ENCODE measurements at regions not wholly inside any gene's neighbourhood (a gene's known extent, or its start where the extent isn't known, plus 50 kb on each side); places are given as distances from the start of the nearest gene placed in this dataset.

DNA sequence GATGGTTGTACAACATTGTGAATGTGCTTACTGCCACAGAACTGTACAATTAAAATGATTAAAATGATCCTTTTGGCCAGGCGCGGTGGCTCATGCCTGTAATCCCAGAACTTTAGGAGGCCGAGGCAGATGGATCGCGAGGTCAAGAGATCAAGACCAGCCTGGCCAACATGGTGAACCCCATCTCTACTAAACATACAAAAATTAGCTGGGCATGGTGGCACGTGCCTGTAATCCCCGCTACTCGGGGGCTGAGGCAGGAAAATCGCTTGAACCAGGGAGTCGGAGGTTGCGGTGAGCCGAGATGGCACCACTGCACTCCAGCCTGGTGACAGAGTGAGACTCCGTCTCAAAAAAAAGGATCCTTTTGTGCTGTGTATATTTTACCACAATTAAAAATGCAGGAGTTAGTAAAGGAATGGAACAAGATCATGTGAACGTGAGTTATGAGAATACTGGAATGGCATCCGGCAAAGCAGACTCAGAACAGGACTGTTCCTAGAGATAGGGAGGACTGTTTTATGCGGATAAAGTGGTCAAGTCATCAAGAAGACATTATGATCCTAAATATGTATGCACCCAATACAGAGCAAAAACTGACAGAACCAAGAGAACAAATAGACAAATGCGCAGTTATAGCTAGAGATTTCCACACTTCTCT is 58.0 kb upstream of the CLDN5 start (continued):
- TF ChIP-seq, protein P1, sequence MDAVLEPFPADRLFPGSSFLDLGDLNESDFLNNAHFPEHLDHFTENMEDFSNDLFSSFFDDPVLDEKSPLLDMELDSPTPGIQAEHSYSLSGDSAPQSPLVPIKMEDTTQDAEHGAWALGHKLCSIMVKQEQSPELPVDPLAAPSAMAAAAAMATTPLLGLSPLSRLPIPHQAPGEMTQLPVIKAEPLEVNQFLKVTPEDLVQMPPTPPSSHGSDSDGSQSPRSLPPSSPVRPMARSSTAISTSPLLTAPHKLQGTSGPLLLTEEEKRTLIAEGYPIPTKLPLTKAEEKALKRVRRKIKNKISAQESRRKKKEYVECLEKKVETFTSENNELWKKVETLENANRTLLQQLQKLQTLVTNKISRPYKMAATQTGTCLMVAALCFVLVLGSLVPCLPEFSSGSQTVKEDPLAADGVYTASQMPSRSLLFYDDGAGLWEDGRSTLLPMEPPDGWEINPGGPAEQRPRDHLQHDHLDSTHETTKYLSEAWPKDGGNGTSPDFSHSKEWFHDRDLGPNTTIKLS (IDR thresholded peaks at IDR 0.05; ENCODE audit: borderline replicate concordance, low read depth): no peak
- TF ChIP-seq MECOM (CRISPR knock-in tag; IDR thresholded peaks at IDR 0.05) (no peak), ELF1 (tag; IDR thresholded peaks at IDR 0.05) (no peak), NRF1 (conservative IDR thresholded peaks at IDR 0.05 in 1 of 2, IDR thresholded peaks at IDR 0.05 in 1 of 2) (no peak), KAT8 (IDR thresholded peaks at IDR 0.05; ENCODE audit: low read depth) (no peak), SREBF1 (IDR thresholded peaks at IDR 0.05; ENCODE audit: borderline replicate concordance, low read depth, low read length) (no peak), ZNF146 (CRISPR knock-in tag; IDR thresholded peaks at IDR 0.05; ENCODE audit: unreplicated experiment) (no peak), NEUROD1 (IDR thresholded peaks at IDR 0.05; ENCODE audit: borderline replicate concordance, low read depth, low read length, partially characterized antibody) (no peak), SRSF1 (IDR thresholded peaks at IDR 0.05; ENCODE audit: low read depth, low read length) (no peak), FUS (optimal IDR thresholded peaks at IDR 0.05; ENCODE audit: low read depth, low read length) (no peak), EP400 (IDR thresholded peaks at IDR 0.05) (no peak), ZNF184 (CRISPR knock-in tag; IDR thresholded peaks at IDR 0.05) (no peak), ZNF274 (IDR thresholded peaks at IDR 0.05; ENCODE audit: borderline replicate concordance, low read depth, low read length) (no peak), CBFA2T3 (IDR thresholded peaks at IDR 0.05) (peak; percentile 86), ZNF79 (CRISPR knock-in tag; IDR thresholded peaks at IDR 0.05; ENCODE audit: low read depth) (no peak), COPS2 (conservative IDR thresholded peaks at IDR 0.05) (no peak), ATF1 (CRISPR knock-in tag; IDR thresholded peaks at IDR 0.05) (no peak), ATF1 (tag; IDR thresholded peaks at IDR 0.05) (no peak), SAFB2 (IDR thresholded peaks at IDR 0.05; ENCODE audit: borderline replicate concordance, low read depth, low read length, severe bottlenecking) (no peak)
- TF ChIP-seq, protein P2, sequence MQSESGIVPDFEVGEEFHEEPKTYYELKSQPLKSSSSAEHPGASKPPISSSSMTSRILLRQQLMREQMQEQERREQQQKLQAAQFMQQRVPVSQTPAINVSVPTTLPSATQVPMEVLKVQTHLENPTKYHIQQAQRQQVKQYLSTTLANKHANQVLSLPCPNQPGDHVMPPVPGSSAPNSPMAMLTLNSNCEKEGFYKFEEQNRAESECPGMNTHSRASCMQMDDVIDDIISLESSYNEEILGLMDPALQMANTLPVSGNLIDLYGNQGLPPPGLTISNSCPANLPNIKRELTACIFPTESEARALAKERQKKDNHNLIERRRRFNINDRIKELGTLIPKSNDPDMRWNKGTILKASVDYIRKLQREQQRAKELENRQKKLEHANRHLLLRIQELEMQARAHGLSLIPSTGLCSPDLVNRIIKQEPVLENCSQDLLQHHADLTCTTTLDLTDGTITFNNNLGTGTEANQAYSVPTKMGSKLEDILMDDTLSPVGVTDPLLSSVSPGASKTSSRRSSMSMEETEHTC (IDR thresholded peaks at IDR 0.05): no peak
- TF ChIP-seq, protein P3, sequence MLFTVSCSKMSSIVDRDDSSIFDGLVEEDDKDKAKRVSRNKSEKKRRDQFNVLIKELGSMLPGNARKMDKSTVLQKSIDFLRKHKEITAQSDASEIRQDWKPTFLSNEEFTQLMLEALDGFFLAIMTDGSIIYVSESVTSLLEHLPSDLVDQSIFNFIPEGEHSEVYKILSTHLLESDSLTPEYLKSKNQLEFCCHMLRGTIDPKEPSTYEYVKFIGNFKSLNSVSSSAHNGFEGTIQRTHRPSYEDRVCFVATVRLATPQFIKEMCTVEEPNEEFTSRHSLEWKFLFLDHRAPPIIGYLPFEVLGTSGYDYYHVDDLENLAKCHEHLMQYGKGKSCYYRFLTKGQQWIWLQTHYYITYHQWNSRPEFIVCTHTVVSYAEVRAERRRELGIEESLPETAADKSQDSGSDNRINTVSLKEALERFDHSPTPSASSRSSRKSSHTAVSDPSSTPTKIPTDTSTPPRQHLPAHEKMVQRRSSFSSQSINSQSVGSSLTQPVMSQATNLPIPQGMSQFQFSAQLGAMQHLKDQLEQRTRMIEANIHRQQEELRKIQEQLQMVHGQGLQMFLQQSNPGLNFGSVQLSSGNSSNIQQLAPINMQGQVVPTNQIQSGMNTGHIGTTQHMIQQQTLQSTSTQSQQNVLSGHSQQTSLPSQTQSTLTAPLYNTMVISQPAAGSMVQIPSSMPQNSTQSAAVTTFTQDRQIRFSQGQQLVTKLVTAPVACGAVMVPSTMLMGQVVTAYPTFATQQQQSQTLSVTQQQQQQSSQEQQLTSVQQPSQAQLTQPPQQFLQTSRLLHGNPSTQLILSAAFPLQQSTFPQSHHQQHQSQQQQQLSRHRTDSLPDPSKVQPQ (CRISPR knock-in tag; IDR thresholded peaks at IDR 0.05; ENCODE audit: borderline replicate concordance): no peak
